ENCODE measurements at regions not wholly inside any gene's neighbourhood (a gene's known extent, or its start where the extent isn't known, plus 50 kb on each side); places are given as distances from the start of the nearest gene placed in this dataset.

- TF ChIP-seq CTCF (IDR thresholded peaks at IDR 0.05; ENCODE audit: insufficient read depth, low read length): no peak
- no peak for TF ChIP-seq POLR2AphosphoS5 (IDR thresholded peaks at IDR 0.05; ENCODE audit: low read depth)
- TF ChIP-seq GABPA (IDR thresholded peaks at IDR 0.05; ENCODE audit: low read depth): no peak
- TF ChIP-seq SPI1 (IDR thresholded peaks at IDR 0.05; ENCODE audit: borderline replicate concordance, low read depth): no peak
Measured at GRCh38 chr16:62939687-62940086, 903.4 kb upstream of the CDH8 start.

All from HL-60 (cell line).